ENCODE measurements at regions not wholly inside any gene's neighbourhood (a gene's known extent, or its start where the extent isn't known, plus 50 kb on each side); places are given as distances from the start of the nearest gene placed in this dataset.
"Not testable (repeated sequence)": the region's sequence is repeated elsewhere in the genome, so short reads cannot be mapped to it uniquely, and the experiment has no call there.

- H3K4me1 ChIP-seq (ENCODE audit: control insufficient read depth, insufficient read depth, low read length, poor library complexity, severe bottlenecking), result no peaks in the 10 kb centered on the region
- no peaks in the 10 kb centered on the region for H3K36me3 ChIP-seq (ENCODE audit: control insufficient read depth, insufficient read depth, low read length)
- Mint-ChIP-seq H3K27me3 (no peaks in the 10 kb centered on the region), H3K27ac (no peak overlapping the region), H3K9me3 (peaks cover 0 to under 1% (median 0%) of the 10 kb centered on the region in 7 donors), H3K36me3 (no peaks in the 10 kb centered on the region), H3K4me1 (no peaks in the 10 kb centered on the region), H3K4me3 (no peak overlapping the region)
- H3K9me3 ChIP-seq (ENCODE audit: control insufficient read depth in 2 of 2, low read length in 2 of 2), result no peaks in the 10 kb centered on the region
- H3K27ac ChIP-seq (ENCODE audit: insufficient read depth, low read length, poor library complexity, severe bottlenecking), result no peak overlapping the region
- DNase-seq (no peak), ATAC-seq (ENCODE audit: low read depth in 2 of 2) (no peak)
- no peaks in the 10 kb centered on the region for H3K27me3 ChIP-seq (ENCODE audit: control insufficient read depth, insufficient read depth, low read length)
- no peak overlapping the region for H3K4me3 ChIP-seq (ENCODE audit: low read depth, low read length)
Observed at GRCh38 chr18:77343846-77344510, 94.3 kb downstream of the GALR1 start.

GRCh38 chr18:77344786-77345500 lies 95.3 kb downstream of the GALR1 start:
- DNase-seq (no peak), ATAC-seq (ENCODE audit: low read depth in 2 of 2) (no peak)
- no peak overlapping the region for H3K27ac ChIP-seq (ENCODE audit: insufficient read depth, low read length, poor library complexity, severe bottlenecking)
- no peaks in the 10 kb centered on the region for H3K27me3 Mint-ChIP-seq
- no peaks in the 10 kb centered on the region for H3K9me3 ChIP-seq (ENCODE audit: control insufficient read depth in 2 of 2, low read length in 2 of 2)
- H3K27me3 ChIP-seq (ENCODE audit: control insufficient read depth, insufficient read depth, low read length), result no peaks in the 10 kb centered on the region
- no peak overlapping the region for H3K4me3 ChIP-seq (ENCODE audit: low read depth, low read length)
- H3K36me3 Mint-ChIP-seq, result no peaks in the 10 kb centered on the region
- no peaks in the 10 kb centered on the region for H3K4me1 Mint-ChIP-seq
- H3K4me1 ChIP-seq (ENCODE audit: control insufficient read depth, insufficient read depth, low read length, poor library complexity, severe bottlenecking), result no peaks in the 10 kb centered on the region
- no peaks in the 10 kb centered on the region for H3K36me3 ChIP-seq (ENCODE audit: control insufficient read depth, insufficient read depth, low read length)
- no peak overlapping the region for H3K4me3 Mint-ChIP-seq
- H3K27ac Mint-ChIP-seq, result no peak overlapping the region
- peaks cover 0 to 3% (median 0%) of the 10 kb centered on the region in 7 donors for H3K9me3 Mint-ChIP-seq

GRCh38 chr18:77346208-77346810 lies 96.7 kb downstream of the GALR1 start:
- H3K4me3 Mint-ChIP-seq, result no peak overlapping the region
- Histone ChIP-seq H3K4me1 (ENCODE audit: control insufficient read depth, insufficient read depth, low read length, poor library complexity, severe bottlenecking) (no peaks in the 10 kb centered on the region), H3K27ac (ENCODE audit: insufficient read depth, low read length, poor library complexity, severe bottlenecking) (no peak overlapping the region), H3K4me3 (ENCODE audit: low read depth, low read length) (no peak overlapping the region), H3K9me3 (ENCODE audit: control insufficient read depth in 2 of 2, low read length in 2 of 2) (no peaks in the 10 kb centered on the region), H3K36me3 (ENCODE audit: control insufficient read depth, insufficient read depth, low read length) (no peaks in the 10 kb centered on the region), H3K27me3 (ENCODE audit: control insufficient read depth, insufficient read depth, low read length) (no peaks in the 10 kb centered on the region)
- H3K27ac Mint-ChIP-seq, result no peak overlapping the region
- no peak for ATAC-seq (ENCODE audit: low read depth in 2 of 2)
- peaks cover 0 to 3% (median 0%) of the 10 kb centered on the region in 7 donors for H3K9me3 Mint-ChIP-seq
- H3K4me1 Mint-ChIP-seq, result no peaks in the 10 kb centered on the region
- H3K36me3 Mint-ChIP-seq, result no peaks in the 10 kb centered on the region
- no peaks in the 10 kb centered on the region for H3K27me3 Mint-ChIP-seq
- no peak for DNase-seq

GRCh38 chr18:77353349-77353748 lies 103.7 kb downstream of the GALR1 start:
- H3K27ac Mint-ChIP-seq, result peak overlapping the region in 1 of 3 donors; percentile 76
- H3K9me3 ChIP-seq (ENCODE audit: control insufficient read depth in 2 of 2, low read length in 2 of 2); H3K4me1 ChIP-seq (ENCODE audit: control insufficient read depth, insufficient read depth, low read length, poor library complexity, severe bottlenecking); H3K9me3 Mint-ChIP-seq; H3K27me3 ChIP-seq (ENCODE audit: control insufficient read depth, insufficient read depth, low read length); H3K4me3 Mint-ChIP-seq; H3K4me1 Mint-ChIP-seq; H3K4me3 ChIP-seq (ENCODE audit: low read depth, low read length); DNase-seq; H3K27ac ChIP-seq (ENCODE audit: insufficient read depth, low read length, poor library complexity, severe bottlenecking); H3K36me3 Mint-ChIP-seq; H3K36me3 ChIP-seq (ENCODE audit: control insufficient read depth, insufficient read depth, low read length); ATAC-seq (ENCODE audit: low read depth in 2 of 2): not testable (repeated sequence)
- peaks cover 25% of the 10 kb centered on the region for H3K27me3 Mint-ChIP-seq

GRCh38 chr18:77359561-77360314 lies 110.1 kb downstream of the GALR1 start:
- H3K27me3 ChIP-seq (ENCODE audit: control insufficient read depth, insufficient read depth, low read length), result peaks cover 13% of the 10 kb centered on the region
- H3K9me3 ChIP-seq (ENCODE audit: control insufficient read depth in 2 of 2, low read length in 2 of 2), result peaks cover 0 to 5% of the 10 kb centered on the region in 2 experiments
- Mint-ChIP-seq H3K9me3 (peaks cover 2 to 27% (median 7%) of the 10 kb centered on the region in 7 donors), H3K4me1 (no peaks in the 10 kb centered on the region), H3K36me3 (no peaks in the 10 kb centered on the region), H3K27ac (no peak overlapping the region), H3K4me3 (no peak overlapping the region), H3K27me3 (peaks cover 38% of the 10 kb centered on the region)
- ATAC-seq (ENCODE audit: low read depth in 2 of 2) (no peak), DNase-seq (no peak)
- no peaks in the 10 kb centered on the region for H3K36me3 ChIP-seq (ENCODE audit: control insufficient read depth, insufficient read depth, low read length)
- H3K4me3 ChIP-seq (ENCODE audit: low read depth, low read length), result no peak overlapping the region
- no peaks in the 10 kb centered on the region for H3K4me1 ChIP-seq (ENCODE audit: control insufficient read depth, insufficient read depth, low read length, poor library complexity, severe bottlenecking)
- no peak overlapping the region for H3K27ac ChIP-seq (ENCODE audit: insufficient read depth, low read length, poor library complexity, severe bottlenecking)

GRCh38 chr18:77360315-77361190 lies 110.9 kb downstream of the GALR1 start:
- peaks cover 2 to 27% (median 7%) of the 10 kb centered on the region in 7 donors for H3K9me3 Mint-ChIP-seq
- Histone ChIP-seq H3K27ac (ENCODE audit: insufficient read depth, low read length, poor library complexity, severe bottlenecking) (no peak overlapping the region), H3K4me3 (ENCODE audit: low read depth, low read length) (no peak overlapping the region), H3K9me3 (ENCODE audit: control insufficient read depth in 2 of 2, low read length in 2 of 2) (peaks cover 0 to 5% of the 10 kb centered on the region in 2 experiments), H3K4me1 (ENCODE audit: control insufficient read depth, insufficient read depth, low read length, poor library complexity, severe bottlenecking) (no peaks in the 10 kb centered on the region), H3K27me3 (ENCODE audit: control insufficient read depth, insufficient read depth, low read length) (peaks cover 13% of the 10 kb centered on the region), H3K36me3 (ENCODE audit: control insufficient read depth, insufficient read depth, low read length) (no peaks in the 10 kb centered on the region)
- ATAC-seq (ENCODE audit: low read depth in 2 of 2) (no peak), DNase-seq (no peak)
- H3K4me1 Mint-ChIP-seq, result no peaks in the 10 kb centered on the region
- peak overlapping the region in 1 of 4 donors; percentile 1 for H3K4me3 Mint-ChIP-seq
- peaks cover 38% of the 10 kb centered on the region for H3K27me3 Mint-ChIP-seq
- no peak overlapping the region for H3K27ac Mint-ChIP-seq
- H3K36me3 Mint-ChIP-seq, result no peaks in the 10 kb centered on the region

GRCh38 chr18:77361382-77361781 lies 111.7 kb downstream of the GALR1 start:
- peaks cover 3 to 27% (median 7%) of the 10 kb centered on the region in 7 donors for H3K9me3 Mint-ChIP-seq
- no peak overlapping the region for H3K27ac ChIP-seq (ENCODE audit: insufficient read depth, low read length, poor library complexity, severe bottlenecking)
- DNase-seq (no peak), ATAC-seq (ENCODE audit: low read depth in 2 of 2) (no peak)
- H3K27ac Mint-ChIP-seq, result no peak overlapping the region
- peaks cover 17% of the 10 kb centered on the region for H3K27me3 ChIP-seq (ENCODE audit: control insufficient read depth, insufficient read depth, low read length)
- H3K36me3 ChIP-seq (ENCODE audit: control insufficient read depth, insufficient read depth, low read length), result no peaks in the 10 kb centered on the region
- H3K9me3 ChIP-seq (ENCODE audit: control insufficient read depth in 2 of 2, low read length in 2 of 2), result peaks cover 0 to 5% of the 10 kb centered on the region in 2 experiments
- no peaks in the 10 kb centered on the region for H3K4me1 ChIP-seq (ENCODE audit: control insufficient read depth, insufficient read depth, low read length, poor library complexity, severe bottlenecking)
- no peak overlapping the region for H3K4me3 Mint-ChIP-seq
- H3K36me3 Mint-ChIP-seq, result no peaks in the 10 kb centered on the region
- peaks cover 38% of the 10 kb centered on the region for H3K27me3 Mint-ChIP-seq
- H3K4me3 ChIP-seq (ENCODE audit: low read depth, low read length), result no peak overlapping the region
- no peaks in the 10 kb centered on the region for H3K4me1 Mint-ChIP-seq
